Panc1 (cell line): ENCODE measurements at regions not wholly inside any gene's neighbourhood (a gene's known extent, or its start where the extent isn't known, plus 50 kb on each side); places are given as distances from the start of the nearest gene placed in this dataset.

ENCODE experiments used
- CTCF ChIP-seq: fragments of 450-650 bp; IDR thresholded peaks from 2 replicates; pipeline ENCODE4 v1.5.1; 2017; ENCODE audit warnings: mild to moderate bottlenecking
- REST ChIP-seq, 2 experiments: IDR thresholded peaks; 2 replicates each; pipeline ENCODE4 v1.6.1; 2011 to 2012; ENCODE audit warnings: low read depth in 2 of 2, control low read depth in 1 of 2, low read length in 1 of 2, mild to moderate bottlenecking in 1 of 2, moderate library complexity in 1 of 2; ENCODE audit not compliant: insufficient read depth in 1 of 2
- TCF7L2 ChIP-seq: IDR thresholded peaks from 2 replicates; pipeline ENCODE4 v1.6.1; 2011; ENCODE audit warnings: mild to moderate bottlenecking, low read depth, low read length, inconsistent platforms

- no peak for TF ChIP-seq CTCF
- TF ChIP-seq TCF7L2, result no peak
- no peak for TF ChIP-seq REST (IDR thresholded peaks at IDR 0.05; ENCODE audit: insufficient read depth in 1 of 2, low read depth in 2 of 2, low read length in 1 of 2)
Measured at GRCh38 chr19:31894451-31894850, 451.0 kb upstream of the ZNF507 start.
